ENCODE measurements at regions not wholly inside any gene's neighbourhood (a gene's known extent, or its start where the extent isn't known, plus 50 kb on each side); places are given as distances from the start of the nearest gene placed in this dataset.

DNA sequence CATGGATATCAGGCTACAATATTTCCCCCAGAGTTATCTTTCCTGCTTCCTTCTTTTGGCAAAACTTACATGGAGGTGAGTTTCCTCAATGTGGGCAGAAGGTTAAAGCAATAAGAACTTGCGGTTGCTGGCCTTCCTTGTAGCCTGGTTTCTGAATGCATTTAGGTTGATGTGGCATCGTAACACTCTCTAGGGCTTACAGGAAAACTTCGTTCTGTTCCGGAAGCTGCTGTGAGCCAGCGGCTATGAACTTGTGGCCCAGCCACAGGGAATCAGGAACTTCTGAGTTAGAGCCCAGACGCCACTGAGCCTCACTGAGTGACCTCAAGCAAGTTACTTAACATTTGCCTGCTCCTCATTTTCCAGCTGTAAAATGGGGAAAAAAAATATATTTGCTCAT, 623.4 kb upstream of the ADAMTS5 start:
- Histone ChIP-seq H3K4me1 (peaks cover 8% of the 10 kb centered on the region), H3K36me3 (no peaks in the 10 kb centered on the region), H3K27me3 (no peaks in the 10 kb centered on the region), H3K27ac (no peak overlapping the region), H3K9me3 (replicated peaks) (no peaks in the 10 kb centered on the region; the same call in 1 of the 2 replicates), H3K4me3 (no peak overlapping the region)
- DNase-seq = no peak

- Histone ChIP-seq H3K27me3 (no peaks in the 10 kb centered on the region), H3K36me3 (no peaks in the 10 kb centered on the region), H3K27ac (no peak overlapping the region), H3K9me3 (replicated peaks) (no peaks in the 10 kb centered on the region; the same call in 1 of the 2 replicates), H3K4me1 (peaks cover 5% of the 10 kb centered on the region), H3K4me3 (no peak overlapping the region)
- DNase-seq = no peak
Observed at GRCh38 chr21:27589781-27590180, 622.9 kb upstream of the ADAMTS5 start.

GRCh38 chr21:27586986-27587385, 620.1 kb upstream of the ADAMTS5 start:
- no peak overlapping the region for H3K4me3 ChIP-seq
- H3K36me3 ChIP-seq = no peaks in the 10 kb centered on the region
- H3K27me3 ChIP-seq = no peaks in the 10 kb centered on the region
- no peak for DNase-seq
- H3K9me3 ChIP-seq (replicated peaks) = no peaks in the 10 kb centered on the region; the same call in none of the 2 replicates
- H3K4me1 ChIP-seq = peaks cover 5% of the 10 kb centered on the region
- no peak overlapping the region for H3K27ac ChIP-seq

DNA sequence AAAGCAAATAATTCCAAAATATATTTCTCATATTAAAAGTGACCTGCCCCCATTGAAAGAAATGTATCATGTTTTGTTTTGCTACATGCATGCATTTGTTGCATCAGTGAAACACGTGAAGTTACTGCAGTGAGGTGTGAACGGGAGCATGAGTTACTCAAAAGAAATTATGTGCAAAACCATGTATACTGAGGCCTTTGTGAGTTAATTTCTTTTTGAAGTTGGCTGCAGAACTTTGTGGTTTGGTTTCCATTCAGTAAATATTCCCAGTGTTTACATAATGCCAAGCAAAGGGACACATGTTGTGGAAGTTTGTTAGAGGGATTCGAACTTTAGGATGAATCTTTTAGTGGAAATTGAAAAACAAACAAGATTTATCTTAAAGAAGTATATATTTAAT, 619.4 kb upstream of the ADAMTS5 start:
- Histone ChIP-seq H3K27me3 (no peaks in the 10 kb centered on the region), H3K4me1 (peaks cover 5% of the 10 kb centered on the region), H3K9me3 (replicated peaks) (peaks cover 1% of the 10 kb centered on the region), H3K4me3 (no peak overlapping the region), H3K36me3 (no peaks in the 10 kb centered on the region), H3K27ac (no peak overlapping the region)
- DNase-seq = no peak

GRCh38 chr21:27584256-27584655, 617.4 kb upstream of the ADAMTS5 start:
- Histone ChIP-seq H3K27ac (no peak overlapping the region), H3K9me3 (replicated peaks) (peaks cover 9% of the 10 kb centered on the region), H3K36me3 (no peaks in the 10 kb centered on the region), H3K4me3 (no peak overlapping the region), H3K27me3 (no peaks in the 10 kb centered on the region), H3K4me1 (peaks cover 18% of the 10 kb centered on the region)
- DNase-seq = no peak

DNA sequence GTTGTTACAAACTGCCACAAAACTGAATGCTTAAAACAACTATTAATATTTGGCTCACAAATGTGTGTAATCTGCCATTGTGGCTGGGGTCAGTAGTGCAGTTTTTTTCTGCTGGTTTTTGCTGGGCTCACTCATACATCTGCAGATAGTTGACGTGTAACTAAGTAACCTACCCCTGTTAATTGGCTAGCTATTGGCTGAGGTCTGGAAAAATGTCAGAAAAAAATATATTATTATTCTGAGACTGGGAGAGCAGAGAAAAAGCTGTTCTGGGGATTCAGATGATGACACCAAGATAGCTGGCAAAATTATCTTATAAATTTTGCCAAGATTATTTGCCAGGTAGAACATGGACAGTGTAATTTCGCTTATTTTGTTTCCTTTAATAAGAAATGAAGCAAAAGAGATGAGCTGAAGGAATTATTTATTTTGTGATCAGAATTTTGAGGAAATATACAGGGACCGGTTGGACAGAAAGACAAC, 616.1 kb upstream of the ADAMTS5 start:
- H3K27me3 ChIP-seq = no peaks in the 10 kb centered on the region
- H3K4me1 ChIP-seq = peaks cover 25% of the 10 kb centered on the region
- H3K36me3 ChIP-seq = no peaks in the 10 kb centered on the region
- no peak overlapping the region for H3K27ac ChIP-seq
- DNase-seq = no peak
- no peak overlapping the region for H3K4me3 ChIP-seq
- peaks cover 11% of the 10 kb centered on the region for H3K9me3 ChIP-seq (replicated peaks)

GRCh38 chr21:27582246-27582947, 615.5 kb upstream of the ADAMTS5 start:
- H3K27me3 ChIP-seq = no peaks in the 10 kb centered on the region
- H3K4me1 ChIP-seq = peaks cover 25% of the 10 kb centered on the region
- no peaks in the 10 kb centered on the region for H3K36me3 ChIP-seq
- peaks cover 11% of the 10 kb centered on the region for H3K9me3 ChIP-seq (replicated peaks)
- H3K4me3 ChIP-seq = no peak overlapping the region
- H3K27ac ChIP-seq = no peak overlapping the region
- no peak for DNase-seq

DNA sequence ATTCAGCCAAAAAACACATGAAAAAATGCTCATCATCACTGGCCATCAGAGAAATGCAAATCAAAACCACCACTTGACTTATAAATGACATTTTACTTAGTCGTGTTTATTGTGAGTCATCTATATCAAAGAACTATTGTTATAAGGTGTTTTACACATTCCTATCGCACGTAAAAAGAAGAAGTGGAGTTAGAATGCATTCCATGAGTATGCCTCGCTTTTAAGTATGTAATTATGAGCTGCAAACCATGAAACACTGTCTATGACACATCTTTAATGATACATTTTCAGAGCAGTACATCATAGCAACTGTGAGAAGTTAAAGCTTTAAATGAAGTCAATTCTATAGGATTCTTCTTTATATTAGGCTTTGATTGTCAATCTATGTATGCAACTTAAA, 614.3 kb upstream of the ADAMTS5 start:
- H3K27me3 ChIP-seq = no peaks in the 10 kb centered on the region
- peaks cover 11% of the 10 kb centered on the region for H3K9me3 ChIP-seq (replicated peaks)
- H3K27ac ChIP-seq = no peak overlapping the region
- H3K36me3 ChIP-seq = no peaks in the 10 kb centered on the region
- peaks cover 21% of the 10 kb centered on the region for H3K4me1 ChIP-seq
- no peak for DNase-seq
- H3K4me3 ChIP-seq = no peak overlapping the region

DNA sequence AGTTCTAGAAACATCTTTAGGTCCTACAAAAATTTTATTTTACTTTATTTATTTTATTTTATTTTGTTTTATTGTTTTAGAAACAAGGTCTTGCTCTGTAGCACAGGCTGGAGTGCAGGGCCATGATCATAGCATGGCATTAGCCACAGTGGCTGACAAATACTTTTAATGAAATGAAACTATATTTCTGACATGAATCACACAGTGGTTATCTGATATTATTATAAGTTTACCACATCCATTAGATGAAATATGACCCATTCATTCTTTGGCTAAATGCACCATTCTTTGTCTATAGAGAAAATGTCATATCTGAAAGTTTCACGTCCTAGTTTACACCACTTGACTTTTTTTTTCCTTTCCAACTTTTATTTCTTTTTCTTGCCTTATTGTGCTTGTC, 613.4 kb upstream of the ADAMTS5 start:
- Histone ChIP-seq H3K4me3 (no peak overlapping the region), H3K27ac (peak overlapping the region; percentile 13; the same call in 1 of the 2 replicates), H3K27me3 (no peaks in the 10 kb centered on the region), H3K9me3 (replicated peaks) (peaks cover 15% of the 10 kb centered on the region), H3K4me1 (peaks cover 19% of the 10 kb centered on the region), H3K36me3 (no peaks in the 10 kb centered on the region)
- no peak for DNase-seq

- Histone ChIP-seq H3K27me3 (no peaks in the 10 kb centered on the region), H3K4me3 (no peak overlapping the region), H3K9me3 (replicated peaks) (peaks cover 20% of the 10 kb centered on the region), H3K36me3 (no peaks in the 10 kb centered on the region), H3K4me1 (peaks cover 19% of the 10 kb centered on the region), H3K27ac (peak overlapping the region; percentile 13)
- DNase-seq = peak; percentile 11 to 61
Observed at GRCh38 chr21:27578741-27579265, 611.9 kb upstream of the ADAMTS5 start.

GRCh38 chr21:27572696-27573095, 605.8 kb upstream of the ADAMTS5 start:
- Histone ChIP-seq H3K9me3 (replicated peaks) (peaks cover 10% of the 10 kb centered on the region), H3K27ac (peak overlapping the region; percentile 84), H3K27me3 (no peaks in the 10 kb centered on the region), H3K4me1 (peaks cover 47% of the 10 kb centered on the region), H3K36me3 (no peaks in the 10 kb centered on the region), H3K4me3 (no peak overlapping the region)
- peak in 1 of 2 experiments; percentile 26 for DNase-seq

DNA sequence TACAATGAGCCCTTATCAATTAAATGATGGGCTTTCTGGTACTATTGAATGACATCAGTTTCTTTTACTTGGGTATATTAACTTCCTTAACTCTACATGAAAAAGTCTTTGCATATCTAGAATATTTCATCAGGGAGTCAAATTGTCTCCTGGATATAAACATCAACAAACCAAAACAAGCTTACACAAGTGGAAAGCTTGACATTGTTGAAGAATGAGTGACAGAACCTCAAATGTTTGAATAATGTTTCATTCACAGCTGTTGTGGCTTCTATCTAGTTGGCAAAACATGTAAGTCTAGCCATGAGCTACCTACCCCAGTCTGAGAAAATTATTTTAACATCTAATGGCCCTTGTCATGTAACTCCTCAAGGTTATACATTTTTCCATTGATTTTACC, 604.8 kb upstream of the ADAMTS5 start:
- peak in 1 of 2 experiments; percentile 32 for DNase-seq
- Histone ChIP-seq H3K27ac (peak overlapping the region; percentile 84), H3K4me3 (no peak overlapping the region), H3K36me3 (no peaks in the 10 kb centered on the region), H3K27me3 (no peaks in the 10 kb centered on the region), H3K9me3 (replicated peaks) (peaks cover 10% of the 10 kb centered on the region), H3K4me1 (peaks cover 47% of the 10 kb centered on the region)

GRCh38 chr21:27570306-27570868, 603.5 kb upstream of the ADAMTS5 start:
- DNase-seq = peak; percentile 89 to 91
- H3K4me3 ChIP-seq = no peak overlapping the region
- peaks cover 51% of the 10 kb centered on the region for H3K4me1 ChIP-seq
- H3K27ac ChIP-seq = peak overlapping the region; percentile 84
- H3K27me3 ChIP-seq = no peaks in the 10 kb centered on the region
- no peaks in the 10 kb centered on the region for H3K36me3 ChIP-seq
- H3K9me3 ChIP-seq (replicated peaks) = peaks cover 7% of the 10 kb centered on the region

GRCh38 chr21:27569831-27570230, 602.9 kb upstream of the ADAMTS5 start:
- no peak for DNase-seq
- H3K4me1 ChIP-seq = peaks cover 55% of the 10 kb centered on the region
- no peaks in the 10 kb centered on the region for H3K36me3 ChIP-seq
- H3K27ac ChIP-seq = peak overlapping the region; percentile 84
- H3K4me3 ChIP-seq = no peak overlapping the region
- peaks cover 5% of the 10 kb centered on the region for H3K9me3 ChIP-seq (replicated peaks)
- H3K27me3 ChIP-seq = no peaks in the 10 kb centered on the region

- Histone ChIP-seq H3K27ac (peak overlapping the region; percentile 84), H3K9me3 (replicated peaks) (peaks cover 4% of the 10 kb centered on the region)
Observed at GRCh38 chr21:27569091-27569490, 602.2 kb upstream of the ADAMTS5 start.

More at GRCh38 chr21:27569091-27569490, 602.2 kb upstream of the ADAMTS5 start:
- no peaks in the 10 kb centered on the region for H3K27me3 ChIP-seq
- H3K4me1 ChIP-seq = peaks cover 56% of the 10 kb centered on the region
- H3K4me3 ChIP-seq = no peak overlapping the region
- no peaks in the 10 kb centered on the region for H3K36me3 ChIP-seq
- no peak for DNase-seq
